ENCODE measurements at regions not wholly inside any gene's neighbourhood (a gene's known extent, or its start where the extent isn't known, plus 50 kb on each side); places are given as distances from the start of the nearest gene placed in this dataset.

GRCh38 chr10:43958071-43958432 lies 309.4 kb upstream of the ZNF32 start:
- Histone ChIP-seq H3K79me2 (ENCODE audit: insufficient read depth, low read length) (no peaks in the 10 kb centered on the region), H3K4me2 (ENCODE audit: low read length) (no peak overlapping the region), H3K27ac (ENCODE audit: low read depth, low read length) (no peak overlapping the region), H3K9me2 (ENCODE audit: insufficient read depth) (no peaks in the 10 kb centered on the region), H3K4me1 (ENCODE audit: control insufficient read depth in 1 of 2, insufficient read depth in 2 of 2, low read length in 2 of 2) (no peaks in the 10 kb centered on the region), H3K9me3 (ENCODE audit: control insufficient read depth in 1 of 2, insufficient read depth in 1 of 2, low read depth in 1 of 2, low read length in 2 of 2) (no peaks in the 10 kb centered on the region), H3K4me3 (replicated peaks in 1 of 2; ENCODE audit: low read depth in 1 of 2, low read length in 2 of 2) (no peak overlapping the region), H2AFZ (ENCODE audit: low read depth, low read length, poor library complexity, severe bottlenecking) (no peak overlapping the region), H3K27me3 (ENCODE audit: insufficient read depth, low read length) (peaks cover 14% of the 10 kb centered on the region), H3K36me3 (ENCODE audit: control insufficient read depth in 1 of 2, insufficient read depth in 2 of 2, low read length in 2 of 2) (no peaks in the 10 kb centered on the region), H3K9ac (ENCODE audit: low read length) (no peak overlapping the region), H4K20me1 (ENCODE audit: insufficient read depth) (no peaks in the 10 kb centered on the region)
- ChIA-PET POLR2A (no interaction called here), CTCF (no interaction called here), RAD21 (ENCODE audit: low non-redundant PET in 1 of 2, low total read pairs in 2 of 2, uncharacterized antibody in 2 of 2, unreplicated experiment in 2 of 2) (no interaction called here)
- TF ChIP-seq RAD21 (IDR thresholded peaks at IDR 0.05; ENCODE audit: low read depth), result no peak
- TF ChIP-seq CEBPB (IDR thresholded peaks at IDR 0.05; ENCODE audit: low read depth), result no peak
- TF ChIP-seq REST (IDR thresholded peaks at IDR 0.05; ENCODE audit: low read depth), result no peak
- no peak for TF ChIP-seq EZH2phosphoT487 (IDR thresholded peaks at IDR 0.05; ENCODE audit: borderline replicate concordance)
- no peak for TF ChIP-seq EZH2 (IDR thresholded peaks at IDR 0.05)
- BruUV-seq (replicated peaks), result no TSS peak
- DNase-seq (ENCODE audit: low read depth, low spot score) (no peak), ATAC-seq (no peak)
- intact Hi-C loops (cut with micrococcal nuclease), result no loop called here

GRCh38 chr10:43957267-43958070 lies 308.8 kb upstream of the ZNF32 start:
- BruUV-seq (replicated peaks), result no TSS peak
- no peak for ATAC-seq
- H3K36me3 ChIP-seq (ENCODE audit: control insufficient read depth in 1 of 2, insufficient read depth in 2 of 2, low read length in 2 of 2), result no peaks in the 10 kb centered on the region
- CTCF ChIA-PET, result no interaction called here
- no peaks in the 10 kb centered on the region for H4K20me1 ChIP-seq (ENCODE audit: insufficient read depth)
- DNase-seq (ENCODE audit: low read depth, low spot score), result no peak
- POLR2A ChIA-PET, result no interaction called here
- no peak overlapping the region for H2AFZ ChIP-seq (ENCODE audit: low read depth, low read length, poor library complexity, severe bottlenecking)
- H3K27me3 ChIP-seq (ENCODE audit: insufficient read depth, low read length), result peaks cover 14% of the 10 kb centered on the region
- H3K4me1 ChIP-seq (ENCODE audit: control insufficient read depth in 1 of 2, insufficient read depth in 2 of 2, low read length in 2 of 2), result no peaks in the 10 kb centered on the region
- RAD21 ChIA-PET (ENCODE audit: low non-redundant PET in 1 of 2, low total read pairs in 2 of 2, uncharacterized antibody in 2 of 2, unreplicated experiment in 2 of 2), result no interaction called here
- H3K9me2 ChIP-seq (ENCODE audit: insufficient read depth), result no peaks in the 10 kb centered on the region
- intact Hi-C loops (cut with micrococcal nuclease), result no loop called here
- no peak overlapping the region for H3K4me2 ChIP-seq (ENCODE audit: low read length)
- H3K4me3 ChIP-seq (replicated peaks in 1 of 2; ENCODE audit: low read depth in 1 of 2, low read length in 2 of 2), result no peak overlapping the region
- no peak for TF ChIP-seq POLR2A (IDR thresholded peaks at IDR 0.05; ENCODE audit: borderline replicate concordance, extremely low read depth, insufficient read depth, insufficient read length)
- TF ChIP-seq TCF7L2 (IDR thresholded peaks at IDR 0.05; ENCODE audit: borderline replicate concordance, extremely low read depth, insufficient read depth, insufficient read length), result no peak
- TF ChIP-seq YY1 (IDR thresholded peaks at IDR 0.05; ENCODE audit: extremely low read depth, insufficient replicate concordance, low read depth, low read length), result no peak
- no peak for TF ChIP-seq ZFX (IDR thresholded peaks at IDR 0.05)
- TF ChIP-seq POLR2AphosphoS5 (IDR thresholded peaks at IDR 0.05; ENCODE audit: low read depth, low read length), result no peak
- no peak for TF ChIP-seq SRF (IDR thresholded peaks at IDR 0.05; ENCODE audit: low read depth)
- no peaks in the 10 kb centered on the region for H3K9me3 ChIP-seq (ENCODE audit: control insufficient read depth in 1 of 2, insufficient read depth in 1 of 2, low read depth in 1 of 2, low read length in 2 of 2)
- no peaks in the 10 kb centered on the region for H3K79me2 ChIP-seq (ENCODE audit: insufficient read depth, low read length)
- H3K9ac ChIP-seq (ENCODE audit: low read length), result no peak overlapping the region
- no peak overlapping the region for H3K27ac ChIP-seq (ENCODE audit: low read depth, low read length)

Measured in HCT116 (cell line).